ENCODE measurements at regions not wholly inside any gene's neighbourhood (a gene's known extent, or its start where the extent isn't known, plus 50 kb on each side); places are given as distances from the start of the nearest gene placed in this dataset.

- Histone ChIP-seq H3K79me2 (ENCODE audit: control insufficient read depth, insufficient read depth, low read length) (no peaks in the 10 kb centered on the region), H2AFZ (ENCODE audit: control insufficient read depth, low read depth, low read length) (no peak overlapping the region), H4K20me1 (ENCODE audit: control insufficient read depth, insufficient read depth) (no peaks in the 10 kb centered on the region), H3K9ac (ENCODE audit: control insufficient read depth, insufficient read depth, low read length) (no peak overlapping the region), H3K27ac (ENCODE audit: control insufficient read depth, insufficient read depth) (no peak overlapping the region), H3K9me3 (replicated peaks; ENCODE audit: control insufficient read depth, insufficient read depth, low read length) (no peaks in the 10 kb centered on the region), H3K27me3 (replicated peaks in 1 of 2; ENCODE audit: control insufficient read depth in 2 of 2, insufficient read depth in 2 of 2, low read length in 1 of 2) (no peaks in the 10 kb centered on the region), H3K4me2 (ENCODE audit: control insufficient read depth, insufficient read depth) (no peak overlapping the region), H3K4me3 (no peak overlapping the region), H3K4me1 (ENCODE audit: control insufficient read depth, insufficient read depth, low read length) (no peaks in the 10 kb centered on the region), H3K36me3 (ENCODE audit: control insufficient read depth in 2 of 2, insufficient read depth in 2 of 2, low read length in 1 of 2) (no peaks in the 10 kb centered on the region)
- TF ChIP-seq IKZF1 (conservative IDR thresholded peaks at IDR 0.05) (no peak), FOXM1 (IDR thresholded peaks at IDR 0.05; ENCODE audit: low read depth, low read length) (no peak), ESRRA (IDR thresholded peaks at IDR 0.05; ENCODE audit: low read length) (no peak), CBFB (IDR thresholded peaks at IDR 0.05; ENCODE audit: low read depth) (no peak), JUND (IDR thresholded peaks at IDR 0.05; ENCODE audit: low read depth, low read length) (no peak)
- CTCF ChIA-PET: interaction anchor here (1.1 kb wide), 1 partner anchor 14 kb away, joined by 3 read pairs; no protein-coding TSS in a partner anchor
- RAD21 ChIA-PET (ENCODE audit: unreplicated experiment): no interaction called here
- BruUV-seq (replicated peaks): no TSS peak
- no peak for ATAC-seq
- WGBS (ENCODE audit: insufficient coverage, insufficient replicate concordance, low lambda C conversion rate, missing lambda C conversion rate): 59% methylated on average over 6 of the region's 6 CpGs
- POLR2A ChIA-PET: interaction anchor here (0.6 kb wide), 1 partner anchor 272 kb away, joined by 3 read pairs; no protein-coding TSS in a partner anchor
- in situ Hi-C loops (cut with MboI) (no loop called here), intact Hi-C loops (cut with micrococcal nuclease; ENCODE audit: unreplicated experiment) (no loop called here)
- no peak for DNase-seq (ENCODE audit: low read depth, low spot score)
- SMC1A ChIA-PET (ENCODE audit: uncharacterized antibody, unreplicated experiment): interaction anchor here (0.6 to 2.4 kb wide), 3 partner anchors 10 to 833 kb away, joined by 3 to 9 read pairs (median 3); no protein-coding TSS in a partner anchor
- no peak for FAIRE-seq
Measured at GRCh38 chr18:56176751-56177150, 461.6 kb downstream of the TXNL1 start.

GRCh38 chr18:56175330-56176001 is 462.9 kb downstream of the TXNL1 start:
- ChIA-PET CTCF (interaction anchor here (0.6 kb wide), 1 partner anchor 12 kb away, joined by 3 read pairs; no protein-coding TSS in a partner anchor), POLR2A (interaction anchor here (0.7 kb wide), 1 partner anchor 210 kb away, joined by 3 read pairs; no protein-coding TSS in a partner anchor), RAD21 (ENCODE audit: unreplicated experiment) (no interaction called here), SMC1A (ENCODE audit: uncharacterized antibody, unreplicated experiment) (interaction anchor here (2.4 kb wide), 1 partner anchor 11 kb away, joined by 9 read pairs; no protein-coding TSS in a partner anchor)
- Histone ChIP-seq H3K4me1 (ENCODE audit: control insufficient read depth, insufficient read depth, low read length) (no peaks in the 10 kb centered on the region), H3K27ac (ENCODE audit: control insufficient read depth, insufficient read depth) (no peak overlapping the region), H2AFZ (ENCODE audit: control insufficient read depth, low read depth, low read length) (no peak overlapping the region), H3K9ac (ENCODE audit: control insufficient read depth, insufficient read depth, low read length) (no peak overlapping the region), H3K27me3 (replicated peaks in 1 of 2; ENCODE audit: control insufficient read depth in 2 of 2, insufficient read depth in 2 of 2, low read length in 1 of 2) (no peaks in the 10 kb centered on the region), H3K9me3 (replicated peaks; ENCODE audit: control insufficient read depth, insufficient read depth, low read length) (no peaks in the 10 kb centered on the region), H3K79me2 (ENCODE audit: control insufficient read depth, insufficient read depth, low read length) (no peaks in the 10 kb centered on the region), H4K20me1 (ENCODE audit: control insufficient read depth, insufficient read depth) (no peaks in the 10 kb centered on the region), H3K36me3 (ENCODE audit: control insufficient read depth in 2 of 2, insufficient read depth in 2 of 2, low read length in 1 of 2) (no peaks in the 10 kb centered on the region), H3K4me3 (no peak overlapping the region), H3K4me2 (ENCODE audit: control insufficient read depth, insufficient read depth) (no peak overlapping the region)
- 50% methylated on average over 7 of the region's 7 CpGs for WGBS (ENCODE audit: insufficient coverage, insufficient replicate concordance, low lambda C conversion rate, missing lambda C conversion rate)
- no peak for DNase-seq (ENCODE audit: low read depth, low spot score)
- intact Hi-C loops (cut with micrococcal nuclease; ENCODE audit: unreplicated experiment) (no loop called here), in situ Hi-C loops (cut with MboI) (no loop called here)
- no TSS peak for BruUV-seq (replicated peaks)
- FAIRE-seq: no peak
- ATAC-seq: no peak
- no peak for TF ChIP-seq POLR2A (IDR thresholded peaks at IDR 0.05; ENCODE audit: low read depth, low read length)
- TF ChIP-seq FOXM1 (IDR thresholded peaks at IDR 0.05; ENCODE audit: low read depth, low read length): no peak
- TF ChIP-seq FOXK2 (IDR thresholded peaks at IDR 0.05): no peak
- TF ChIP-seq CUX1 (IDR thresholded peaks at IDR 0.05; ENCODE audit: insufficient replicate concordance, low read depth, low read length): no peak
- TF ChIP-seq CTCF (IDR thresholded peaks at IDR 0.05 in 2 of 3, conservative IDR thresholded peaks at IDR 0.05 in 1 of 3; ENCODE audit: control insufficient read depth in 2 of 3, extremely low read depth in 1 of 3, insufficient read depth in 1 of 3, low read depth in 3 of 3, low read length in 3 of 3): no peak
- TF ChIP-seq BCL11A (IDR thresholded peaks at IDR 0.05; ENCODE audit: low read depth, low read length): no peak
